Activated B cell treated with CpG ODN at 0.5 μM for 24 hours (primary cell): ENCODE measurements at regions not wholly inside any gene's neighbourhood (a gene's known extent, or its start where the extent isn't known, plus 50 kb on each side); places are given as distances from the start of the nearest gene placed in this dataset.

Experiments used
- ATAC-seq: fragments of 200-7000 bp; cut with Tn5 transposase; one replicate; pipeline ENCODE4 v1.10.0; 2021; ENCODE audit warnings: low read depth, mild to moderate bottlenecking, moderate library complexity
- CTCF ChIA-PET: fragments of 350-600 bp; sonication (Branson Sonifier 250); formaldehyde crosslinking; loops from one replicate; lab custom pipeline; 2021; ENCODE audit warnings: antibody characterized with exemption; lab: Charles Lee
- POLR2A ChIA-PET: fragments of 350-600 bp; sonication (Branson Sonifier 250); formaldehyde crosslinking; loops from one replicate; lab custom pipeline; 2021; ENCODE audit warnings: antibody characterized with exemption; lab: Charles Lee
- DNase-seq: peaks from one replicate; pipeline ENCODE4 v3.0.0; 2022
- H3K27ac Mint-ChIP-seq: one replicate; pipeline ENCODE4 v1.8.0; 2020; ENCODE audit warnings: mixed read lengths
- H3K27me3 Mint-ChIP-seq: one replicate; pipeline ENCODE4 v1.8.0; 2021; ENCODE audit warnings: mixed read lengths
- H3K36me3 Mint-ChIP-seq: one replicate; pipeline ENCODE4 v1.8.0; 2021; ENCODE audit warnings: low read depth, mixed read lengths
- H3K4me1 Mint-ChIP-seq: one replicate; pipeline ENCODE4 v1.8.0; 2021; ENCODE audit warnings: mixed read lengths
- H3K4me3 Mint-ChIP-seq: one replicate; pipeline ENCODE4 v1.8.0; 2020; ENCODE audit warnings: mild to moderate bottlenecking, mixed read lengths
- H3K9me3 Mint-ChIP-seq: one replicate; pipeline ENCODE4 v1.8.0; 2020; ENCODE audit warnings: mixed read lengths
- intact Hi-C: fragments of 100-400 bp; cut with micrococcal nuclease; formaldehyde crosslinking; loops from one replicate; pipeline ENCODE4 v1.15.1; 2024
- TF ChIP-seq, protein P1 (sequence below): fragments of 200-600 bp; IDR thresholded peaks from one replicate; pipeline ENCODE4 v1.8.0; 2022; ENCODE audit warnings: antibody characterized with exemption, mild to moderate bottlenecking

DNA sequence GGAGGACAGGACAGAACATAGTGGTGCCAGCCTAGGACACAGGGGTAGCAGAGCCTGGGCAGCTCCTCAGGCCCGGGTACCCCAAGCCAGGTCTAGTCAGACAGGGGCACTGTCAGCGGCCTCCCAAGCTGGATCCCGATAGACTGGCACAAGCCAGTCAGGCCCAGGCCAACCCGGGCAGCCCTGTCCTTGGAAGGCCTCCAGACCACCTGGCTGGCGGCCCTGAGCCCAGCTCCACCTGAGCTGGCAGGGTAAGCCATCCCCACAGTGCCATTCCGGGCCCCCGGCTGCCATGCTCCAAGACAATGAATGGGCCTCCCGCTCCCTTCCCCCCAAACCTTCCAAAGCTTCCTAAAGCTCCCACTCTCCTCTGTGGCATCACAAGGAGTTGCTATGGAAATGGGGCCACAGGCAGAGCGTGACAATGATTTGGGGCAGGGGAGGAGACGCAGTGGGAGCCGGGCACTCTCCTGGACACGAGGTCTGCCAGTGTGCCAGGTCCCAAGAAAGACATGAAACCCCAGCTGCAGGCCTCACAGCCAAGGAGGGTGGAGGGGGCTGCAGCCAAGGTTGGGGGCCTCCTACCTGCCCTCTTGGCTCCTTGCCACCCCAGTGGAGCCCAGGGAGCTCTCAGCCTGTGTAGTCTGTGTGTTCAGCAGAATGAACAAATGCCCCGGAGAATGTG, 165.6 kb upstream of the LINGO1 start:
- Mint-ChIP-seq H3K36me3 (no peaks in the 10 kb centered on the region), H3K27me3 (peaks cover 18% of the 10 kb centered on the region), H3K9me3 (peaks cover 4% of the 10 kb centered on the region), H3K27ac (no peak overlapping the region), H3K4me1 (no peaks in the 10 kb centered on the region), H3K4me3 (no peak overlapping the region)
- intact Hi-C loops, result no loop called here
- ChIA-PET CTCF (no interaction called here), POLR2A (no interaction called here)
- no peak for DNase-seq
- no peak for ATAC-seq
- TF ChIP-seq, protein P1, sequence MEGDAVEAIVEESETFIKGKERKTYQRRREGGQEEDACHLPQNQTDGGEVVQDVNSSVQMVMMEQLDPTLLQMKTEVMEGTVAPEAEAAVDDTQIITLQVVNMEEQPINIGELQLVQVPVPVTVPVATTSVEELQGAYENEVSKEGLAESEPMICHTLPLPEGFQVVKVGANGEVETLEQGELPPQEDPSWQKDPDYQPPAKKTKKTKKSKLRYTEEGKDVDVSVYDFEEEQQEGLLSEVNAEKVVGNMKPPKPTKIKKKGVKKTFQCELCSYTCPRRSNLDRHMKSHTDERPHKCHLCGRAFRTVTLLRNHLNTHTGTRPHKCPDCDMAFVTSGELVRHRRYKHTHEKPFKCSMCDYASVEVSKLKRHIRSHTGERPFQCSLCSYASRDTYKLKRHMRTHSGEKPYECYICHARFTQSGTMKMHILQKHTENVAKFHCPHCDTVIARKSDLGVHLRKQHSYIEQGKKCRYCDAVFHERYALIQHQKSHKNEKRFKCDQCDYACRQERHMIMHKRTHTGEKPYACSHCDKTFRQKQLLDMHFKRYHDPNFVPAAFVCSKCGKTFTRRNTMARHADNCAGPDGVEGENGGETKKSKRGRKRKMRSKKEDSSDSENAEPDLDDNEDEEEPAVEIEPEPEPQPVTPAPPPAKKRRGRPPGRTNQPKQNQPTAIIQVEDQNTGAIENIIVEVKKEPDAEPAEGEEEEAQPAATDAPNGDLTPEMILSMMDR, result no peak

DNA sequence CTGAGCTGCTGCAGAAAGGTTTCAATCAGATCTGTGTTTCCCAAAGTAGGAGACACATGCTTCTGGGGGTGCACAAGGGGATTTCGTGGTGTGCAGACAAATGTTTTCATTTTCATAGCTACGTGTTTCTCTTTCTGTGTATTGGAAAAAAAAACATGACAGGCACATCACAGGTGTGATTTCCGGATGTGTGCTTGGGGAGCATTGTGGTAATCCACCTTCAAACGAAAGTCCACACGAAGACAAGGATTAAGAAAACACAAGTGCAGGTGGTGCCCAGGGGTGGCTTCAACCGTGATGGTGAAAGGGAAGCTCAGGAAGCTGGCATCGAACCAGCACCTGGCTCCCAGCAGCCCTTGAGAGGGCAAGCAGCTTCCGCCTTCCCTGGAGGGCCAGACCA, 164.6 kb upstream of the LINGO1 start:
- intact Hi-C loops, result no loop called here
- Mint-ChIP-seq H3K27me3 (peaks cover 16% of the 10 kb centered on the region), H3K36me3 (no peaks in the 10 kb centered on the region), H3K4me1 (no peaks in the 10 kb centered on the region), H3K4me3 (no peak overlapping the region), H3K27ac (no peak overlapping the region), H3K9me3 (peaks cover 4% of the 10 kb centered on the region)
- ChIA-PET POLR2A (no interaction called here), CTCF (no interaction called here)
- TF ChIP-seq, protein P1, result no peak
- DNase-seq, result no peak
- no peak for ATAC-seq

DNA sequence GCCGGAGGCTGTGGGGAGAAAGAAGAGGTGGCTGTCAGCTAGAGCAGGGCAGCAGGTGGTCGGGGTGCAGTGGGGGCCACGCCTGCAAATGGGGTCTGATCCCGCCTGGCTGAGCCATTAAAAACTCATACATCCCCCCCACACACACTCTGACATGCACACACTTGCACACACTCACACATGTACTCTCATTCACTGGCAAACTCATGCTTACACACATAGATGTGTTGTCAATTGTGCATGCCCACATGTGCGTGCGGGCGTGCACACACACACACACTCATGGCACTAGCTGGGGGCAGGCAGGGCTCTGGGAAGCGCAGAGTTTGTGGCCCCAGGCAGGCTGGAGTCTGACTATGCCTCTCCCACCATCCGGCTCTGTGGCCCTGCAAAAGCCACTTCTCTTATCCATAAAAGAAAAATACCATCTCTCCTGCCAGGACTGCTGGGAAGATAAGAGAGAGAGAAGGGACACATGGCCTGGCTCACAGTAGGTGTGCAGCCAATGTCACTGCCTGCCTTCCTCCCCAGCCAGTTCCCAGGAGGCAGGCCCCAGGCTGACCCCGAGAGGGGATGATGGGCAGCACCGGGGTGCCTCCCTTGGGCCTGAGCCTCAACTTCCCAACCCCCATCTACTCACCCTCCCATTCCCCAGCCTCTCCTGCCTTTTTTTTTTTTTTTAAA, 163.5 kb upstream of the LINGO1 start:
- intact Hi-C loops, result no loop called here
- DNase-seq, result no peak
- ChIA-PET POLR2A (no interaction called here), CTCF (no interaction called here)
- H3K9me3 Mint-ChIP-seq, result peaks cover 4% of the 10 kb centered on the region
- ATAC-seq, result no peak
- no peaks in the 10 kb centered on the region for H3K36me3 Mint-ChIP-seq
- peaks cover 16% of the 10 kb centered on the region for H3K27me3 Mint-ChIP-seq
- TF ChIP-seq, protein P1, result no peak
- no peak overlapping the region for H3K27ac Mint-ChIP-seq
- no peak overlapping the region for H3K4me3 Mint-ChIP-seq
- no peaks in the 10 kb centered on the region for H3K4me1 Mint-ChIP-seq

DNA sequence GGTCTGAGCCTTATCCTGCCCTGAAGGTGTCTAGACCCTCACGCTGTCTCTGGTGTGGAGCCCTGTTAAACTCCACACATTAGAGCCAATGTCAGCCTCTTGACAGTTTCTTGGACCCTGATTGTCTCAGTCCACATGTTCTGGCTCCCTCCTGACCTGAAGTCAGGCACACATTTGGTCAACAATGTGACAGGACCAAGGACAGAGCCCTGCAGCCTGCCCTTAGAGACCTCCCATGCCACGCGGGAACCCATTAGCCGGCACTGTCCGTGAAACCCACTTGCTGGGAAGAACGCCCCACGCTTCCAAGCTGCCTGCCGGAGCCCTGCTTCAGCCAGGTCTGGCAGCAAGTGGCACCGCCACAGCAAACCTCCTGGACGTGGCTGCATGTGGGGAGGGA, 162.7 kb upstream of the LINGO1 start:
- intact Hi-C loops, result no loop called here
- ChIA-PET CTCF (no interaction called here), POLR2A (no interaction called here)
- peaks cover under 1% of the 10 kb centered on the region for H3K9me3 Mint-ChIP-seq
- peaks cover 16% of the 10 kb centered on the region for H3K27me3 Mint-ChIP-seq
- TF ChIP-seq, protein P1, result no peak
- ATAC-seq (no peak), DNase-seq (no peak)
- H3K36me3 Mint-ChIP-seq, result no peaks in the 10 kb centered on the region
- no peak overlapping the region for H3K4me3 Mint-ChIP-seq
- H3K4me1 Mint-ChIP-seq, result no peaks in the 10 kb centered on the region
- no peak overlapping the region for H3K27ac Mint-ChIP-seq

DNA sequence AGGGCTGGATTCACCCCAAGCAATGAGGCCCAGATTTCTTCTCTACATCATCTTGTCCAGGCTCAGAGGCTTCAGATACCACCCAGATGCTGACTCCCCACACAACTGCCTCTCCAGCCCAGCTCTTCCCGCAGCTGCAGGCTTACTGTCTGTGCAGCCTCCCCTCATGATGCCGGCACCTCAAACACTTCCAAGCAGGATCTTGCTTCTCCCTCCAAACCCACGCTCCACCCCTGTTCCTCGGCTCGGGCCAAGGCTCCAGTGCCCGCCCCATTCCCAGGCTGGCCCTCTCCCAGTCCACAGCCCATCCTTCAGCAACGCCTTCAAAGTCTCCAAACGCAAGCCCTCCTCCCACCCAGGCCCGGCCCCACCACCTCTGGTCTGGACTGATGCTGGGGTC, 159.2 kb upstream of the LINGO1 start:
- no peaks in the 10 kb centered on the region for H3K36me3 Mint-ChIP-seq
- no peak for DNase-seq
- ChIA-PET CTCF (no interaction called here), POLR2A (no interaction called here)
- no peaks in the 10 kb centered on the region for H3K9me3 Mint-ChIP-seq
- H3K4me3 Mint-ChIP-seq, result no peak overlapping the region
- no peak overlapping the region for H3K27ac Mint-ChIP-seq
- intact Hi-C loops, result no loop called here
- TF ChIP-seq, protein P1, result no peak
- peaks cover 14% of the 10 kb centered on the region for H3K27me3 Mint-ChIP-seq
- no peaks in the 10 kb centered on the region for H3K4me1 Mint-ChIP-seq
- ATAC-seq, result no peak
